ENCODE measurements at regions not wholly inside any gene's neighbourhood (a gene's known extent, or its start where the extent isn't known, plus 50 kb on each side); places are given as distances from the start of the nearest gene placed in this dataset.

GRCh38 chr18:54713386-54713785, 114.9 kb upstream of the RAB27B start:
- Histone ChIP-seq H3K36me3 (ENCODE audit: control insufficient read depth in 4 of 4, insufficient read depth in 3 of 4, low read depth in 1 of 4, low read length in 3 of 4) (no peaks in the 10 kb centered on the region), H3K9me3 (ENCODE audit: control insufficient read depth in 4 of 4, low read length in 3 of 4) (no peaks in the 10 kb centered on the region), H3K27me3 (ENCODE audit: control insufficient read depth in 4 of 4, insufficient read depth in 4 of 4, low read length in 3 of 4) (no peaks in the 10 kb centered on the region), H3K27ac (ENCODE audit: low read depth in 1 of 2, low read length in 2 of 2) (no peak overlapping the region), H3K4me1 (ENCODE audit: control insufficient read depth in 4 of 4, insufficient read depth in 4 of 4, low read length in 3 of 4) (no peaks in the 10 kb centered on the region), H3K9ac (ENCODE audit: low read depth in 1 of 2, low read length in 2 of 2) (no peak overlapping the region), H3K4me3 (ENCODE audit: low read depth in 1 of 3, low read length in 3 of 3) (no peak overlapping the region)
- 93% methylated on average over 4 of the region's 4 CpGs for WGBS
- TF ChIP-seq YY1 (IDR thresholded peaks at IDR 0.05), result no peak
- TF ChIP-seq RXRA (IDR thresholded peaks at IDR 0.05), result no peak
- no peak for TF ChIP-seq HNF4G (IDR thresholded peaks at IDR 0.05)
- no peak for TF ChIP-seq FOXA2 (IDR thresholded peaks at IDR 0.05)
- DNase-seq (ENCODE audit: low spot score), result no peak

- no peak for DNase-seq (ENCODE audit: low spot score)
- Histone ChIP-seq H3K4me1 (ENCODE audit: control insufficient read depth in 4 of 4, insufficient read depth in 4 of 4, low read length in 3 of 4) (no peaks in the 10 kb centered on the region), H3K9ac (ENCODE audit: low read depth in 1 of 2, low read length in 2 of 2) (no peak overlapping the region), H3K36me3 (ENCODE audit: control insufficient read depth in 4 of 4, insufficient read depth in 3 of 4, low read depth in 1 of 4, low read length in 3 of 4) (no peaks in the 10 kb centered on the region), H3K27ac (ENCODE audit: low read depth in 1 of 2, low read length in 2 of 2) (no peak overlapping the region), H3K27me3 (ENCODE audit: control insufficient read depth in 4 of 4, insufficient read depth in 4 of 4, low read length in 3 of 4) (no peaks in the 10 kb centered on the region), H3K4me3 (ENCODE audit: low read depth in 1 of 3, low read length in 3 of 3) (no peak overlapping the region), H3K9me3 (ENCODE audit: control insufficient read depth in 4 of 4, low read length in 3 of 4) (no peaks in the 10 kb centered on the region)
- WGBS, result 73% methylated on average over 1 of the region's 1 CpG
- TF ChIP-seq RXRA (IDR thresholded peaks at IDR 0.05), result no peak
- no peak for TF ChIP-seq GABPA (IDR thresholded peaks at IDR 0.05 in 1 of 2, conservative IDR thresholded peaks at IDR 0.05 in 1 of 2)
- TF ChIP-seq, protein P1, sequence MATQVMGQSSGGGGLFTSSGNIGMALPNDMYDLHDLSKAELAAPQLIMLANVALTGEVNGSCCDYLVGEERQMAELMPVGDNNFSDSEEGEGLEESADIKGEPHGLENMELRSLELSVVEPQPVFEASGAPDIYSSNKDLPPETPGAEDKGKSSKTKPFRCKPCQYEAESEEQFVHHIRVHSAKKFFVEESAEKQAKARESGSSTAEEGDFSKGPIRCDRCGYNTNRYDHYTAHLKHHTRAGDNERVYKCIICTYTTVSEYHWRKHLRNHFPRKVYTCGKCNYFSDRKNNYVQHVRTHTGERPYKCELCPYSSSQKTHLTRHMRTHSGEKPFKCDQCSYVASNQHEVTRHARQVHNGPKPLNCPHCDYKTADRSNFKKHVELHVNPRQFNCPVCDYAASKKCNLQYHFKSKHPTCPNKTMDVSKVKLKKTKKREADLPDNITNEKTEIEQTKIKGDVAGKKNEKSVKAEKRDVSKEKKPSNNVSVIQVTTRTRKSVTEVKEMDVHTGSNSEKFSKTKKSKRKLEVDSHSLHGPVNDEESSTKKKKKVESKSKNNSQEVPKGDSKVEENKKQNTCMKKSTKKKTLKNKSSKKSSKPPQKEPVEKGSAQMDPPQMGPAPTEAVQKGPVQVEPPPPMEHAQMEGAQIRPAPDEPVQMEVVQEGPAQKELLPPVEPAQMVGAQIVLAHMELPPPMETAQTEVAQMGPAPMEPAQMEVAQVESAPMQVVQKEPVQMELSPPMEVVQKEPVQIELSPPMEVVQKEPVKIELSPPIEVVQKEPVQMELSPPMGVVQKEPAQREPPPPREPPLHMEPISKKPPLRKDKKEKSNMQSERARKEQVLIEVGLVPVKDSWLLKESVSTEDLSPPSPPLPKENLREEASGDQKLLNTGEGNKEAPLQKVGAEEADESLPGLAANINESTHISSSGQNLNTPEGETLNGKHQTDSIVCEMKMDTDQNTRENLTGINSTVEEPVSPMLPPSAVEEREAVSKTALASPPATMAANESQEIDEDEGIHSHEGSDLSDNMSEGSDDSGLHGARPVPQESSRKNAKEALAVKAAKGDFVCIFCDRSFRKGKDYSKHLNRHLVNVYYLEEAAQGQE (IDR thresholded peaks at IDR 0.05), result no peak
- TF ChIP-seq HNF4G (IDR thresholded peaks at IDR 0.05), result no peak
These were observed 113.4 kb upstream of the RAB27B start for GRCh38 chr18:54714851-54715250.

- no peak overlapping the region for H3K27ac ChIP-seq (ENCODE audit: low read depth in 1 of 2, low read length in 2 of 2)
- H3K4me3 ChIP-seq (ENCODE audit: low read depth in 1 of 3, low read length in 3 of 3), result no peak overlapping the region
- no peaks in the 10 kb centered on the region for H3K4me1 ChIP-seq (ENCODE audit: control insufficient read depth in 4 of 4, insufficient read depth in 4 of 4, low read length in 3 of 4)
- no peaks in the 10 kb centered on the region for H3K9me3 ChIP-seq (ENCODE audit: control insufficient read depth in 4 of 4, low read length in 3 of 4)
- H3K36me3 ChIP-seq (ENCODE audit: control insufficient read depth in 4 of 4, insufficient read depth in 3 of 4, low read depth in 1 of 4, low read length in 3 of 4), result no peaks in the 10 kb centered on the region
- TF ChIP-seq FOXA1 (IDR thresholded peaks at IDR 0.05) (no peak), FOXA2 (IDR thresholded peaks at IDR 0.05) (no peak)
- no peaks in the 10 kb centered on the region for H3K27me3 ChIP-seq (ENCODE audit: control insufficient read depth in 4 of 4, insufficient read depth in 4 of 4, low read length in 3 of 4)
- WGBS, result 64% methylated on average over 2 of the region's 2 CpGs
- no peak for DNase-seq (ENCODE audit: low spot score)
- H3K9ac ChIP-seq (ENCODE audit: low read depth in 1 of 2, low read length in 2 of 2), result no peak overlapping the region
These were observed 111.7 kb upstream of the RAB27B start for GRCh38 chr18:54716586-54716985.

GRCh38 chr18:54717673-54718407, 110.4 kb upstream of the RAB27B start:
- DNase-seq (ENCODE audit: low spot score), result no peak
- Histone ChIP-seq H3K27me3 (ENCODE audit: control insufficient read depth in 4 of 4, insufficient read depth in 4 of 4, low read length in 3 of 4) (no peaks in the 10 kb centered on the region), H3K4me3 (ENCODE audit: low read depth in 1 of 3, low read length in 3 of 3) (no peak overlapping the region), H3K27ac (ENCODE audit: low read depth in 1 of 2, low read length in 2 of 2) (no peak overlapping the region), H3K9ac (ENCODE audit: low read depth in 1 of 2, low read length in 2 of 2) (no peak overlapping the region), H3K4me1 (ENCODE audit: control insufficient read depth in 4 of 4, insufficient read depth in 4 of 4, low read length in 3 of 4) (no peaks in the 10 kb centered on the region), H3K9me3 (ENCODE audit: control insufficient read depth in 4 of 4, low read length in 3 of 4) (no peaks in the 10 kb centered on the region), H3K36me3 (ENCODE audit: control insufficient read depth in 4 of 4, insufficient read depth in 3 of 4, low read depth in 1 of 4, low read length in 3 of 4) (no peaks in the 10 kb centered on the region)
- WGBS, result 37% methylated on average over 14 of the region's 14 CpGs
- no peak for TF ChIP-seq YY1 (IDR thresholded peaks at IDR 0.05)
- TF ChIP-seq, protein P2, sequence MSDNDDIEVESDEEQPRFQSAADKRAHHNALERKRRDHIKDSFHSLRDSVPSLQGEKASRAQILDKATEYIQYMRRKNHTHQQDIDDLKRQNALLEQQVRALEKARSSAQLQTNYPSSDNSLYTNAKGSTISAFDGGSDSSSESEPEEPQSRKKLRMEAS (IDR thresholded peaks at IDR 0.05), result no peak
- TF ChIP-seq ZBTB33 (IDR thresholded peaks at IDR 0.05), result no peak
- no peak for TF ChIP-seq EGR1 (IDR thresholded peaks at IDR 0.05; ENCODE audit: low read depth in 2 of 2)
- TF ChIP-seq TAF1 (conservative IDR thresholded peaks at IDR 0.05), result no peak
- TF ChIP-seq HNF4A (conservative IDR thresholded peaks at IDR 0.05), result no peak
- TF ChIP-seq JUND (IDR thresholded peaks at IDR 0.05), result no peak
- TF ChIP-seq, protein P1 (IDR thresholded peaks at IDR 0.05), result no peak
- no peak for TF ChIP-seq RAD21 (IDR thresholded peaks at IDR 0.05)

Measured in liver (tissue), 7 donors.